Neural cell (in vitro differentiated cells): ENCODE measurements at regions not wholly inside any gene's neighbourhood (a gene's known extent, or its start where the extent isn't known, plus 50 kb on each side); places are given as distances from the start of the nearest gene placed in this dataset.

Source experiments
- H2AFZ ChIP-seq: fragments of 200-600, 300-800 bp; sonication (generic), shearing (Covaris generic); 2 replicates; pipeline ENCODE4 v1.6.0; 2014; ENCODE audit warnings: low read depth, mild to moderate bottlenecking, antibody characterized with exemption, low read length, moderate library complexity
- H3F3A ChIP-seq: fragments of 200-600 bp; shearing (Covaris generic); 2 replicates; pipeline ENCODE4 v1.6.1; 2016; ENCODE audit warnings: mild to moderate bottlenecking, moderate library complexity, mixed read lengths, antibody characterized with exemption, low read length; ENCODE audit not compliant: insufficient read depth, poor library complexity, severe bottlenecking
- H3K27ac ChIP-seq: fragments of 200-600, 300-800 bp; sonication (generic), shearing (Covaris generic); 2 replicates; pipeline ENCODE4 v1.5.1; 2014; ENCODE audit warnings: mild to moderate bottlenecking, low read length, moderate library complexity
- H3K27me3 ChIP-seq: fragments of 300-800, 200-600 bp; sonication (generic), shearing (Covaris generic); 2 replicates; pipeline ENCODE4 v1.6.0; 2014; ENCODE audit warnings: mild to moderate bottlenecking, low read depth, low read length, moderate library complexity; ENCODE audit not compliant: insufficient read depth
- H3K36me3 ChIP-seq: fragments of 300-800, 200-600 bp; sonication (generic), shearing (Covaris generic); 2 replicates; pipeline ENCODE4 v1.5.1; 2014; ENCODE audit warnings: mild to moderate bottlenecking, antibody characterized with exemption, low read length, moderate library complexity; ENCODE audit not compliant: insufficient read depth
- H3K4me2 ChIP-seq: fragments of 300-800, 200-600 bp; sonication (generic), shearing (Covaris generic); 2 replicates; pipeline ENCODE4 v1.6.0; 2014; ENCODE audit warnings: mild to moderate bottlenecking, low read length
- H3K4me3 ChIP-seq: fragments of 300-800, 200-600 bp; sonication (generic), shearing (Covaris generic); 2 replicates; pipeline ENCODE4 v1.5.1; 2014; ENCODE audit warnings: mild to moderate bottlenecking, low read length, moderate library complexity
- H3K79me2 ChIP-seq: fragments of 200-600 bp; shearing (Covaris generic); replicated peaks from 2 replicates; pipeline ENCODE4 v1.6.0; 2014; ENCODE audit warnings: mild to moderate bottlenecking, low read length, moderate library complexity; ENCODE audit not compliant: insufficient read depth
- H3K9ac ChIP-seq: fragments of 300-800, 200-600 bp; sonication (generic), shearing (Covaris generic); 2 replicates; pipeline ENCODE4 v1.6.1; 2016; ENCODE audit warnings: mild to moderate bottlenecking, low read length, mixed read lengths
- H3K9me2 ChIP-seq: fragments of 200-600 bp; shearing (Covaris generic); 2 replicates; pipeline ENCODE4 v1.6.1; 2016; ENCODE audit warnings: mild to moderate bottlenecking, low read length, mixed read lengths; ENCODE audit not compliant: insufficient read depth
- H3K9me3 ChIP-seq: fragments of 200-600, 300-800 bp; sonication (generic), shearing (Covaris generic); 2 replicates; pipeline ENCODE4 v1.6.1; 2016; ENCODE audit warnings: mild to moderate bottlenecking, mixed run types, low read length, moderate library complexity, mixed read lengths
- H4K20me1 ChIP-seq: fragments of 200-600 bp; shearing (Covaris generic); 2 replicates; pipeline ENCODE4 v1.6.1; 2016; ENCODE audit warnings: mild to moderate bottlenecking, mixed run types; ENCODE audit not compliant: insufficient read depth
- CTCF ChIP-seq: fragments of 450-650 bp; IDR thresholded peaks from 2 replicates; pipeline ENCODE4 v1.5.1; 2014; ENCODE audit warnings: antibody characterized with exemption, mild to moderate bottlenecking, moderate library complexity; ENCODE audit not compliant: poor library complexity, severe bottlenecking
- EP300 ChIP-seq: fragments of 450-650 bp; conservative IDR thresholded peaks from 2 replicates; pipeline ENCODE4 v1.6.1; 2014; ENCODE audit warnings: antibody characterized with exemption, mild to moderate bottlenecking, moderate library complexity; ENCODE audit not compliant: poor library complexity, severe bottlenecking
- EZH2 ChIP-seq: fragments of 200-600, 300-800 bp; shearing (Covaris generic), sonication (generic); IDR thresholded peaks from 2 replicates; pipeline ENCODE4 v1.6.1; 2014; ENCODE audit warnings: antibody characterized with exemption, low read length, borderline replicate concordance, mild to moderate bottlenecking; ENCODE audit not compliant: insufficient read depth, poor library complexity, severe bottlenecking
- MXI1 ChIP-seq: fragments of 450-650 bp; conservative IDR thresholded peaks from 2 replicates; pipeline ENCODE4 v1.6.1; 2014; ENCODE audit warnings: antibody characterized with exemption, mild to moderate bottlenecking; ENCODE audit not compliant: poor library complexity, severe bottlenecking
- POLR2AphosphoS5 ChIP-seq: IDR thresholded peaks from 2 replicates; pipeline ENCODE4 v1.6.1; 2012
- RAD21 ChIP-seq: fragments of 450-650 bp; conservative IDR thresholded peaks from 2 replicates; pipeline ENCODE4 v1.6.1; 2014; ENCODE audit warnings: antibody characterized with exemption, mild to moderate bottlenecking, moderate library complexity
- REST ChIP-seq: IDR thresholded peaks from 2 replicates; pipeline ENCODE4 v1.6.1; 2012; ENCODE audit warnings: borderline replicate concordance
- SMC3 ChIP-seq: fragments of 450-650 bp; conservative IDR thresholded peaks from 2 replicates; pipeline ENCODE4 v1.6.1; 2014; ENCODE audit warnings: antibody characterized with exemption, mild to moderate bottlenecking, moderate library complexity; ENCODE audit not compliant: poor library complexity
- TAF1 ChIP-seq: IDR thresholded peaks from 2 replicates; pipeline ENCODE4 v1.6.1; 2012; ENCODE audit warnings: low read depth

- Histone ChIP-seq H3K4me3 (no peak overlapping the region), H3K36me3 (no peaks in the 10 kb centered on the region), H3K9ac (no peak overlapping the region), H3K27me3 (no peaks in the 10 kb centered on the region), H3K9me3 (no peaks in the 10 kb centered on the region), H3K9me2 (no peaks in the 10 kb centered on the region), H4K20me1 (no peaks in the 10 kb centered on the region), H3K79me2 (no peaks in the 10 kb centered on the region), H3F3A (no peaks in the 10 kb centered on the region), H2AFZ (no peak overlapping the region), H3K27ac (no peak overlapping the region), H3K4me2 (no peak overlapping the region)
- TF ChIP-seq EZH2 (no peak), EP300 (no peak), TAF1 (no peak), REST (no peak), SMC3 (no peak), POLR2AphosphoS5 (no peak), CTCF (no peak), MXI1 (no peak), RAD21 (no peak)
Observed at GRCh38 chr22:48749555-48750227, 1078.0 kb downstream of the BRD1 start.

GRCh38 chr22:48748860-48749554, 1078.7 kb downstream of the BRD1 start:
- no peaks in the 10 kb centered on the region for H3K27me3 ChIP-seq
- TF ChIP-seq EP300 (no peak), MXI1 (no peak), RAD21 (no peak), POLR2AphosphoS5 (no peak), REST (no peak), TAF1 (no peak), EZH2 (no peak), CTCF (no peak), SMC3 (no peak)
- no peak overlapping the region for H3K4me2 ChIP-seq
- no peak overlapping the region for H3K27ac ChIP-seq
- no peak overlapping the region for H2AFZ ChIP-seq
- peaks cover under 1% of the 10 kb centered on the region for H3K9me3 ChIP-seq
- no peak overlapping the region for H3K9ac ChIP-seq
- no peaks in the 10 kb centered on the region for H3K9me2 ChIP-seq
- H3F3A ChIP-seq: no peaks in the 10 kb centered on the region
- no peaks in the 10 kb centered on the region for H3K36me3 ChIP-seq
- H4K20me1 ChIP-seq: no peaks in the 10 kb centered on the region
- no peaks in the 10 kb centered on the region for H3K79me2 ChIP-seq
- H3K4me3 ChIP-seq: no peak overlapping the region
